Left lobe of liver (tissue), 2 donors: ENCODE measurements at regions not wholly inside any gene's neighbourhood (a gene's known extent, or its start where the extent isn't known, plus 50 kb on each side); places are given as distances from the start of the nearest gene placed in this dataset.

Experiments
- ATAC-seq: fragments of 200-7000 bp; cut with Tn5 transposase; one replicate; pipeline ENCODE4 v1.9.1; 2020; ENCODE audit warnings: mild to moderate bottlenecking, moderate library complexity
- DNase-seq: peaks from one replicate; pipeline ENCODE4 v3.0.0-alpha.2; 2020; ENCODE audit warnings: low spot score
- donor health status: DM: no; HTN: no; CAD: no; lungs with moderate emphysema.
- donor health status: DM: no; HTN: yes; CAD: no.

DNA sequence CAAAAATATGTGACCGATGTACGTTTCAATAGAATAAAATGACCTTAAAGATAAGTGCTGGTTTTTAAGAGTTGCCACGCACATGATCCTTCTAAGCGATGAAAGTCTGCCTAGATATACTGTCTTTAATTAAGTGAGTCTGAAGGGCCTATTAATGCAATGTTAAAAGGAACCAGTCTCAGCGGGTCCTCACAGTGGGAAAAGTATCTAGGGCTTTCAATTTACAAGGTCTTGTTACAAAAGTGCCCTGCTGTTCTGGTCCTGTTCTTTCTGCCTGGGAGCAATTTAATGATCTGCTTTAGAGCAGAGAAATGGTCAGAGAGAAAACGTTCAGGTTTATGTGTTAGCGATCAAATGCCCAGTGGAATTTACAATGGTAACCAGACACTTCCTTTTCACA is 864.0 kb downstream of the KCNJ2 start:
- ATAC-seq (no peak), DNase-seq (no peak)

DNA sequence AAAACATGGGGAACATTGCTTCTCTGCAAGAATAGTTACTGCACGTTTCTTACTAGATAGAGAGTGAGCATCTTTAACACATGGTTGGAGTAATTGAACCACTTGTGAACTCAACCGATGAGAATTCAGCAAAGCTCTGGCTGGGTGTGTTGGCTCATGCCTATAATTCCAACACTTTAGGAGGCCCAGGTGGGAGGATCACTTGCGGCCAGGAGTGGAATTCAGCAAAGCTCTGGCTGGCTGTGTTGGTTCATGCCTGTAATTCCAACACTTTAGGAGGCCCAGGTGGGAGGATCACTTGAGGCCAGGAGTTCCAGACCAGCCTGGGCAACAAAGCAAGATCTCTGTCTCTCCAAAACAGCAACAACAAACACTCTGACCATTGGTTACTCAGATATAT is 865.9 kb downstream of the KCNJ2 start:
- DNase-seq: no peak
- ATAC-seq: no peak

DNA sequence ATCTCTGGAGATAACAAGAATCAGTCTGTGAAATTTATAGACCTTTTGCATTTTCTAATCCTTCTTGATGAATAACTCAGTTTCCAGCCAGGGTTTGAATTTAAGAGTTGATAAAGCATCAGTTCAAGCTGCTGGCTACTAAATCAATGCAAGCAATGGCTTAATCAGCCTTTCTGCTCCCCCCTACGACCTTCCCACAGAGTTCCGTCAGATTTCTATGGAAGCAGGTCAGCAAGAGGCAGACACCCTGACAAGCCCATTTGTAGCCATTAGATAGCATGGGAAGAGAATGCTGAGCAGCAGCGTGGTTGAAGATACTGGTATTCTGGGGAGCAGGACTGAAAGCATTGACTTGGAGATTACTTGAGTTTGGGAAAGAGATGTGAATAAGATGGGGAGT is 868.1 kb downstream of the KCNJ2 start:
- ATAC-seq (no peak), DNase-seq (no peak)

DNA sequence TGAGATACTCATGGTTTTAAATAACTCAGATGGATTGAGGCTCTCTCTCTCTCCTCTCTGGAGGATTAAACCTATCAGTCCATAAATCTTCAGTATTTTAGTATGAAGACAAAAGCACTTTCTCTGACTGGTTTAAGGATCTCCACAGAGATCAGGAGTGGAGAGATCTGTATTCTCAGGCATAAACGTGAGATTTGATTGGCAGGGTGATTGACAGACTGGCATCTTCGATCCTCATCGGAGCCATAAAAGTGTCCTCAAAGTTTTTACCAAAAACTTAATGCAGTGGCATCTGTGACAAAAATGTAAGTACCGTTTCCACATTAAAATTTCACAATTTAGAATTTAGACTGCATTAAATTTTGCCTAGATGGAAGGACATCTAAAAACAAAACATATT is 870.1 kb downstream of the KCNJ2 start:
- DNase-seq (no peak), ATAC-seq (no peak)

GRCh38 chr17:71052971-71053370 is 883.6 kb downstream of the KCNJ2 start:
- DNase-seq: no peak
- ATAC-seq: no peak

- DNase-seq (no peak), ATAC-seq (no peak)
These were observed 885.8 kb downstream of the KCNJ2 start for GRCh38 chr17:71055128-71055527.

DNA sequence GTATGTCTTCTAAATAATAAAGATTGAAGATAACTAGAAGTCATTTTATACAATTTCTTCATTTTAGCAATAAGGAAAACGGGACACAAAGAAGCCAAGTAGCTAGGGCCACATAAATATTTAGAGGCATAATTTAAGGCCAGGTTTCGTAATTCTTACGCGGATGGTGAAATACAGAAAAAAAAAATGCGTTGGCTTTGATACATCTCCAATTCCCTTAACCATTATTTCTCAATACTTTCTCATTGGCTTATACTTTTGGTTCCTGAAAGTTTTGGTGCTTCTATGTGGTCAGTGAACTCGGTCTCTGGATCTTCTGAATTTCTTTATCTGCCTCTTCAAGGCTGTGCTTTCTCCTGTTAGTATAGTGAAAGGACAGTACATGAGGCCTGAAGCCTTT is 888.1 kb downstream of the KCNJ2 start:
- DNase-seq (no peak), ATAC-seq (peak; percentile 48)

GRCh38 chr17:71057938-71058337 is 888.6 kb downstream of the KCNJ2 start:
- ATAC-seq: no peak
- DNase-seq: no peak

DNA sequence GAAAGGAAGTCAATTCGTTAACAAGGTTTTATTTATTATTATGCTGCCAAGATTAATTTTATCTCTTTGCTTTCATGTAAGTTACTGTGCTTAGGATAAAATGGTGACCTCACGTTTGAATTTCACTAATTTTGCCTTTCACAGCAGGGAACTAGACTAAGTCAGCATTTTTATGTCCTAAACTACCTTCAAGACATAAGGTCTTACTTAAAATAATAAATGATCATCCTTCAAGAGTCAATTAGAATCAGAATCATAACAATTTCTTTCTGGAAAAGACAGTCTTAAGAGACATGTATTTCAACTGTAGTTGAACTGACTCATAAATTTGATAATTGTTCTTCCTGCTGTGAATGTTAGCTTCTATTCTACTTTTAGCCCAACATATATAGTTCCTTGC is 893.8 kb downstream of the KCNJ2 start:
- no peak for ATAC-seq
- no peak for DNase-seq

DNA sequence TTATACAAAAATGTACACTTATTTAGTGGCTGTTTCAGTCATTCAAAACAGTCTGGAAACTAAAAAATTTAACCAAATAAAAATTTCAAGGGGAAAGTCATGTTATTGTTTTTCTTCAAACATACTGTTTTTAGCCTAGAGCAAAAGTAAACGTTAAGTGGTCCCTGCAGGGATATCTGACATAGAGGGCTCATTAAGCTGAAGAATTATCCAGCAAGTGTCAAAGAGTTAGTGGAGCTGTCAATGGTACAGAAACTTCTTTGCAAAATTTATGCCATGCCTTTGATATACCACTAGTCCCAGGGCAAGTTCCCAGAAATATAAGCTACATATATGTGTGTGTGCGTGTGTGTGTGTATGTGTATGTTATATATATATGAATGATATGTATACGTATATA is 894.2 kb downstream of the KCNJ2 start:
- no peak for ATAC-seq
- no peak for DNase-seq

- DNase-seq: no peak
- no peak for ATAC-seq
These were observed 898.5 kb downstream of the KCNJ2 start for GRCh38 chr17:71067669-71068407.

- ATAC-seq: no peak
- no peak for DNase-seq
These were observed 899.0 kb downstream of the KCNJ2 start for GRCh38 chr17:71068408-71068750.

- DNase-seq (no peak), ATAC-seq (no peak)
These were observed 901.7 kb downstream of the KCNJ2 start for GRCh38 chr17:71071041-71071440.

- ATAC-seq (no peak), DNase-seq (no peak)
These were observed 902.5 kb downstream of the KCNJ2 start for GRCh38 chr17:71071837-71072236.

GRCh38 chr17:71080937-71081336 is 911.6 kb downstream of the KCNJ2 start:
- no peak for DNase-seq
- no peak for ATAC-seq

DNA sequence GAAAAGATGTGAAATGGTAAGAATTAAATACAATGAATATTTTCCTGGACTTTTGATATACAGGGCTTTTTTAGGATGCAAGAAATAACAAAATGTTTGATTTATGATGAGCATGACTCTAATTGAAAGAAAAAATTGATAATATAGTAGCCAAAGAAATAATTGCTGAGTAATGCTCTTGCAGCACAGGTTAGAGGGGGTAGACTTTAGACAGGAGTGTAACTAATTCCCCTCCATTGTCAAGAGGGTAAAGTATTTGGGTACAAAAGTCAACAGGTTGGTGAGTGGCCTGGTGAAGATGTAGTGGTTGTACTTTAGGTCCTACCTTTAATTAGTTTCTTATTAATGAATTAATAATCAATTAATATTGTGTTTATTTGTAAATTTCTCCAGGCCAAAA is 912.3 kb downstream of the KCNJ2 start:
- ATAC-seq (no peak), DNase-seq (no peak)

DNA sequence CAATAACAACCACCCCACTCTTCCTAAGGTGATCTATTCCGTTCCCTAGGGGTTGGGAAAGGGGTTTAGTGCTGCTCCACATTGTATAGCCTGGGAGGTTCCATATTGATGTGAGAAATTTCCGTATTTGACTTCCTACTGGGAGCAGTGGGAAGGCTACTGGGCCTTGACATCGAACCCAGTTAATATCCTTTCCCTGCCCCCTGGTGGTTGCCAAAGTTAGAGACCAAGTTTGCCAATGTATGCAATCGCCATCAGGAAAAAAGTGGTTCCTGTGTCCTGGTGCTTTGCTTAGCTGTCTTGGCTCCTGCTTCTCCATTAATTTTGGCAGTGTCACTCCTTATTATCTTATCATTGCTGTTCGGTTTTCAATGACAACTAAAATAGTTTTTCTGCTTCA is 914.9 kb downstream of the KCNJ2 start:
- DNase-seq (peak; percentile 54), ATAC-seq (peak; percentile 79)

DNA sequence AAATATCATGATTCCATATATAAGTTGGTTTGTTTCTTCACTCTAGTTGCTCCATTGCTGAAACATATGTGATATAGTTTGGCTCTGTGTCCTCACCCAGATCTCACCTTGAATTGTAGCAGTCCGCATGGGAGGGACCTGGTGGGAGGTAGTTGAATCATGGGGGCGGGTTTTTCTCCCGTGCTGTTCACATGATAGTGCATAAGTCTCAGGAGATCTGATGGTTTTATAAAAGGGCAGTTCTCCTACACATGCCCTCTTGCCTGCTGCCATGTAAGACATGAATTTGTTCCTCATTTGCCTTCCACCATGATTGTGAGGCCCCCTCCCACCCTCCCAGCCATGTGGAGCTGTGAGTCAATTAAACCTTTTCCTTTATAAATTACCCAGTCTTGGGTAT is 915.5 kb downstream of the KCNJ2 start:
- DNase-seq (no peak), ATAC-seq (no peak)

DNA sequence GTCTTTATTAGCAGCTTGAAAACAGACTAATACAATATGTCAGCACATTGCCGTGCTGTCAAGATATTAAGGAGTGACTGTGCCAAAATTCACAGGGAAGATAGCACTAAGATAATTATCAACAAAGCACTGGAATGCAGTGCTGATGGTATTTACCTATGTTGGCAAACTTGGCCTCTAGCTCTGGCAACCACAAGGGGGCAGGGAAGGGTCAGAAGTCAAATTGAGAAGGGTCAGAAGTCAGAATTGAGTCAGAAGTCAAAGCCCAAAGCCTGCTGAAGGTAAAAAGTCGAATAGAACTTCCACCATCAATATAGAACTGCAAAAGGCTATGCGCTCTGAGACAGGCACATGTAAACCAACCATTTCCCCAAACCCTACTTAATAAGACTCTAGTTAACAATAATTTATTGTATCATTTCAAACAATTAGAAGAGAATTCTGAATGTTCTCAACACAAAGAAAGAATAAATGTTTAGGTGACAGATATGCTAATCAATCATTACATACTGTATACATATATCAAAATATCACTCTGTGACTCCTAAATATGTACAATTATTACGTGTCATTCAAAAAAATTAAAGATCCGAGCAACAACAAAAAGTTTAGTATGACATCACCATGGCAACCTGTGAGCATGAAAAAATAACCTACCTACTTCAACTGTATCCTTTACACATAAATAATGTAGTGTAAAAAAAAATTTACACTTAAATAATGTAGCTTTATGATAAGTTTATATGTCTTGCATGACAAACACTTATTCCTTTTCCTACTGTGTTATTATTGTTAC is 916.1 kb downstream of the KCNJ2 start:
- ATAC-seq: peak; percentile 97
- peak; percentile 76 for DNase-seq

GRCh38 chr17:71089431-71089830 is 920.1 kb downstream of the KCNJ2 start:
- ATAC-seq (no peak), DNase-seq (no peak)

GRCh38 chr17:71098071-71098470 is 928.7 kb downstream of the KCNJ2 start:
- no peak for DNase-seq
- ATAC-seq: no peak

GRCh38 chr17:71099003-71099714 is 929.8 kb downstream of the KCNJ2 start:
- ATAC-seq: no peak
- no peak for DNase-seq
